A673 (cell line): ENCODE measurements at regions not wholly inside any gene's neighbourhood (a gene's known extent, or its start where the extent isn't known, plus 50 kb on each side); places are given as distances from the start of the nearest gene placed in this dataset.
A peak's percentile ranks its signal among the peaks of the same experiment; 100 is the strongest.

Source experiments
- BruUV-seq: library from RNA; stranded (reverse); fragments of 400-500 nt; replicated peaks from 2 replicates; lab custom pipeline; 2021; lab: Mats Ljungman, UMichigan
- CTCF ChIA-PET: fragments of 300-600 bp; sonication (Branson Sonifier 250); formaldehyde crosslinking; loops from one replicate; lab custom pipeline; 2022; ENCODE audit warnings: antibody characterized with exemption; lab: Charles Lee
- POLR2A ChIA-PET: fragments of 300-600 bp; sonication (Branson Sonifier 250); formaldehyde crosslinking; loops from one replicate; lab custom pipeline; 2022; ENCODE audit warnings: antibody characterized with exemption; ENCODE audit not compliant: low non-redundant PET; lab: Charles Lee
- DNase-seq: peaks from one replicate; pipeline ENCODE4 v3.0.0-alpha.2; 2015; ENCODE audit warnings: low spot score
- H3K27ac ChIP-seq: fragments of 200-600 bp; sonication (generic); 2 replicates; pipeline ENCODE4 v1.5.1; 2016; ENCODE audit warnings: mixed run types, low read depth, mild to moderate bottlenecking, mixed read lengths, antibody characterized with exemption, low read length; ENCODE audit not compliant: poor library complexity, severe bottlenecking
- H3K27me3 ChIP-seq: fragments of 200-600 bp; sonication (generic); replicated peaks from 2 replicates; pipeline ENCODE4 v1.6.1; 2017; ENCODE audit warnings: mixed run types, low read depth, mild to moderate bottlenecking, mixed read lengths, antibody characterized with exemption, low read length; ENCODE audit not compliant: insufficient read depth, poor library complexity
- H3K36me3 ChIP-seq: fragments of 200-600 bp; sonication (generic); 2 replicates; pipeline ENCODE4 v1.6.1; 2016; ENCODE audit warnings: mixed run types, mild to moderate bottlenecking, mixed read lengths, antibody characterized with exemption, low read length; ENCODE audit not compliant: insufficient read depth, poor library complexity, severe bottlenecking
- H3K4me1 ChIP-seq: fragments of 200-600 bp; sonication (generic); 2 replicates; pipeline ENCODE4 v1.6.1; 2017; ENCODE audit warnings: mixed run types, mild to moderate bottlenecking, mixed read lengths, antibody characterized with exemption, low read length; ENCODE audit not compliant: insufficient read depth, poor library complexity, severe bottlenecking
- H3K4me3 ChIP-seq: fragments of 200-600 bp; sonication (generic); 2 replicates; pipeline ENCODE4 v1.5.1; 2016; ENCODE audit warnings: low read depth, mixed run types, mild to moderate bottlenecking, mixed read lengths, low read length; ENCODE audit not compliant: poor library complexity, severe bottlenecking
- H3K9me3 ChIP-seq: fragments of 200-600 bp; sonication (generic); 2 replicates; pipeline ENCODE4 v1.6.1; 2016; ENCODE audit warnings: mixed run types, low read depth, mild to moderate bottlenecking, mixed read lengths, antibody characterized with exemption, low read length; ENCODE audit not compliant: poor library complexity, severe bottlenecking
- EZH2 ChIP-seq: fragments of 200-600 bp; sonication (generic); IDR thresholded peaks from 2 replicates; pipeline ENCODE4 v1.6.1; 2017; ENCODE audit warnings: borderline replicate concordance, low read depth, mild to moderate bottlenecking, mixed read lengths, antibody characterized with exemption, low read length; ENCODE audit not compliant: poor library complexity, severe bottlenecking
- intact Hi-C: fragments of 100-400 bp; cut with micrococcal nuclease; formaldehyde crosslinking; loops from one replicate; pipeline ENCODE4 v1.10.0; 2022; ENCODE audit not compliant: unreplicated experiment
- TF ChIP-seq, protein P1 (sequence below): fragments of 300-800, 200-600 bp; sonication (generic); conservative IDR thresholded peaks from 2 replicates; pipeline ENCODE4 v1.5.1; 2017; ENCODE audit warnings: low read depth, mild to moderate bottlenecking, antibody characterized with exemption, low read length, moderate library complexity, mixed read lengths

DNA sequence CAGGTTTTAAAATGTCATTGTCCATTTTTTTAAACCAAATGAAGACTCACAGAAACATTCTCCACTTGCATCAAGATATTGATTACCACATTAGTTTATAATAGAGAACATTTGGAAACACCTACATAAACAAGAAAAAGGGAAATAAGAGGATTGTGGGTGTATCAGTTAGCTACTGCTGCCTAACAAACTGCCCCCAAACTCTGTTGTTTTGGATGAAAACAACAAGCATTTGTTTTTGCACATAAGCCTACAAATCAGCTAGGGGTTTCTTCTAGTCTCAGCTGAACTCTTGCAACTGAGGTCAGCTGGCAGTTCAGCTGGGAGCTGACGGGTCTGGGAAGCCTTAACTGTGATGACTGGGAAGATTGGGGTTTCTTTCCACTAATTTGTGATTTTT is 464.4 kb downstream of the COG6 start:
- ChIA-PET POLR2A (no interaction called here), CTCF (no interaction called here)
- intact Hi-C loops: no loop called here
- H3K4me1 ChIP-seq: no peaks in the 10 kb centered on the region
- no peak overlapping the region for H3K4me3 ChIP-seq
- H3K36me3 ChIP-seq: no peaks in the 10 kb centered on the region
- no peaks in the 10 kb centered on the region for H3K9me3 ChIP-seq
- H3K27ac ChIP-seq: no peak overlapping the region
- DNase-seq: no peak
- TF ChIP-seq EZH2: no peak
- TF ChIP-seq, protein P1, sequence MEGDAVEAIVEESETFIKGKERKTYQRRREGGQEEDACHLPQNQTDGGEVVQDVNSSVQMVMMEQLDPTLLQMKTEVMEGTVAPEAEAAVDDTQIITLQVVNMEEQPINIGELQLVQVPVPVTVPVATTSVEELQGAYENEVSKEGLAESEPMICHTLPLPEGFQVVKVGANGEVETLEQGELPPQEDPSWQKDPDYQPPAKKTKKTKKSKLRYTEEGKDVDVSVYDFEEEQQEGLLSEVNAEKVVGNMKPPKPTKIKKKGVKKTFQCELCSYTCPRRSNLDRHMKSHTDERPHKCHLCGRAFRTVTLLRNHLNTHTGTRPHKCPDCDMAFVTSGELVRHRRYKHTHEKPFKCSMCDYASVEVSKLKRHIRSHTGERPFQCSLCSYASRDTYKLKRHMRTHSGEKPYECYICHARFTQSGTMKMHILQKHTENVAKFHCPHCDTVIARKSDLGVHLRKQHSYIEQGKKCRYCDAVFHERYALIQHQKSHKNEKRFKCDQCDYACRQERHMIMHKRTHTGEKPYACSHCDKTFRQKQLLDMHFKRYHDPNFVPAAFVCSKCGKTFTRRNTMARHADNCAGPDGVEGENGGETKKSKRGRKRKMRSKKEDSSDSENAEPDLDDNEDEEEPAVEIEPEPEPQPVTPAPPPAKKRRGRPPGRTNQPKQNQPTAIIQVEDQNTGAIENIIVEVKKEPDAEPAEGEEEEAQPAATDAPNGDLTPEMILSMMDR: no peak
- no peaks in the 10 kb centered on the region for H3K27me3 ChIP-seq
- BruUV-seq: no TSS peak

DNA sequence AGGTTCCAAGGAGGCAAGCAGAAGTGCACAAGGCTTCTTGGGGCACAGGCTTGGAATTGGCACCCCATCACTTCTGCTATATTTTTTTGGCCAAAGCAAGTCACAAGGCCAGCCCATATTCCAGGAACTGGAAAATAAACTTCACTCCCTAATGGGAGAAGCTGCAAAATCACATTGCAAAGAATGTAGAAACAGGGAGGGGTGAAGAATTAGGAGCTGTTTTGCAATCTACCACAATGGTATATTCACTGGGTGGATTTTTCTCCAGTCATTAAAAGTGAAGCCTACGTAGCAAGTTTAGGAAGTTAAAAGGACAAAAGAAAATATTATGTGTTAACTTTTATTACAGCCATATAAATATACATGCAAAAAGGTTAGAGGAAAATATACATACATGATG is 464.8 kb downstream of the COG6 start:
- TF ChIP-seq EZH2: no peak
- BruUV-seq: no TSS peak
- ChIA-PET POLR2A (no interaction called here), CTCF (no interaction called here)
- Histone ChIP-seq H3K9me3 (no peaks in the 10 kb centered on the region), H3K36me3 (no peaks in the 10 kb centered on the region), H3K4me3 (no peak overlapping the region), H3K27me3 (no peaks in the 10 kb centered on the region), H3K27ac (no peak overlapping the region), H3K4me1 (no peaks in the 10 kb centered on the region)
- intact Hi-C loops: no loop called here
- no peak for DNase-seq

DNA sequence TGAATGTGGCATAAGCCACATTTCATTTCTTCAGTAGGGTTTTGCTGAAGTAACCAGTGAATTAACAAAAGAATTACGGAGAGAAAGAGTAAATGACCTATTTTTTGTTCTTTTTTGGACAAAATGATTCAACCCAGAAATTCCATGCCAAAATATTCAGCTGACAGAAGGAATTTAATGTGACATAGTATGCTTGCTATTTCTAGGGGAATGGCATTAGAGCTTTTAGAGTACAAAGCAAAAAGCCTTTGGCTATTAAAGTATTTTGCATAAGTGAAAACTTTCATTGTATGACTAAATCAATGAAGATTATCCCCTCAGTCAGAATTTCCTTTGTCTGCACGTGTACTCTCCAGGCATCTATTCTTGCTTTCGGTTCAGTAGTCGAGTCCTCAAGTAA is 465.3 kb downstream of the COG6 start:
- no peaks in the 10 kb centered on the region for H3K4me1 ChIP-seq
- no peak overlapping the region for H3K4me3 ChIP-seq
- no TSS peak for BruUV-seq
- no peak overlapping the region for H3K27ac ChIP-seq
- ChIA-PET CTCF (no interaction called here), POLR2A (no interaction called here)
- H3K9me3 ChIP-seq: no peaks in the 10 kb centered on the region
- peak; percentile 45 for DNase-seq
- intact Hi-C loops: no loop called here
- H3K27me3 ChIP-seq: no peaks in the 10 kb centered on the region
- H3K36me3 ChIP-seq: no peaks in the 10 kb centered on the region
- no peak for TF ChIP-seq EZH2
- TF ChIP-seq, protein P1: no peak

DNA sequence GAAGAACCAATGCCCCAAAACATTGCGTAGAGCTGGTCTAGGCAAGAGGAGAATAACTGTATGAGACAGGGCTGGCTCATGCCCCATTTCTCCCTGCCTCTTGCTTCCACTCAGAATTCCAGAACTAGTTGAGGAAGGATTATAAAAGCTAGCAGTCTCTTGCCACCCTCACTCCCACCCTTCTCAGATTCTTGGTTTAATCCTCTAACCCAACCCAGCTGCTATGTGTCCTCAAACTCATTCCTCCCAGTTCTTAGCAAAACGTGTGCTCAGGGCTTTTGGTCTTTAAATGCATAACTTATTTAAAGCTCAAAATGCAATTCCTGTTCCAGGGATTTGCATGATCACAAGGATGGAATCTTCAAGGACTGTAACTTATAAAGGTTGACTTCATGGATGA is 466.3 kb downstream of the COG6 start:
- no TSS peak for BruUV-seq
- H3K9me3 ChIP-seq: no peaks in the 10 kb centered on the region
- intact Hi-C loops: no loop called here
- no peaks in the 10 kb centered on the region for H3K27me3 ChIP-seq
- no peak for DNase-seq
- H3K36me3 ChIP-seq: no peaks in the 10 kb centered on the region
- no peak for TF ChIP-seq EZH2
- TF ChIP-seq, protein P1: no peak
- no peak overlapping the region for H3K27ac ChIP-seq
- ChIA-PET POLR2A (no interaction called here), CTCF (no interaction called here)
- no peaks in the 10 kb centered on the region for H3K4me1 ChIP-seq
- no peak overlapping the region for H3K4me3 ChIP-seq
